LNCaP clone FGC (cell line): ENCODE measurements at regions not wholly inside any gene's neighbourhood (a gene's known extent, or its start where the extent isn't known, plus 50 kb on each side); places are given as distances from the start of the nearest gene placed in this dataset.
A peak's percentile ranks its signal among the peaks of the same experiment; 100 is the strongest.

Experiments used
- DNase-seq: peaks from one replicate; pipeline ENCODE4 v3.0.0-alpha.2; 2011; ENCODE audit warnings: low read depth
- H3K4me3 ChIP-seq: 2 replicates; pipeline ENCODE4 v1.5.1; 2011; ENCODE audit warnings: mild to moderate bottlenecking, low read depth, low read length, control low read depth
- CTCF ChIP-seq: IDR thresholded peaks from 2 replicates; pipeline ENCODE4 v1.5.1; 2012; ENCODE audit warnings: mild to moderate bottlenecking; ENCODE audit not compliant: control insufficient read depth, insufficient read depth; ENCODE audit errors: extremely low read depth

DNA sequence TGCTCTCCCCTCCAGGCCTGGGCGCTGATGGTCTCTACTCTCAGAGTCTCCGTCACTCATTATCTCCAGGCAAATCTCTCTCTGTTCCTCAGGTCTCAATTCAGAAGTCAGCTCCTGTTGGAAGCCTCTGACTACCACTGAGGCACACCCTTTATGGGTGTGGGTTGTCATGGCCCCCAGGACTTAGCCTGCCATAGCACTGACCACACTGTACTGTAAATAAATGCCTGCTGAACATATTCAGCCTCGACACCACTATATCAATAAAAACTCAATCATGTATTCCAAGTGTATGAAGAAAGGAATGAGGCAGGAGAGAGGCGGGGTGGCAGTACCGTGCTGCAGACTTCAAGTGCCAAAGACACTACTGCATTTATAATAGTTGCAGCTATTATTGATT is 88.9 kb downstream of the PCDH1 start:
- TF ChIP-seq CTCF, result no peak
- no peak overlapping the region for H3K4me3 ChIP-seq
- DNase-seq, result no peak

GRCh38 chr5:141788296-141788970 is 89.8 kb downstream of the PCDH1 start:
- no peak for TF ChIP-seq CTCF
- DNase-seq, result no peak
- no peak overlapping the region for H3K4me3 ChIP-seq

DNA sequence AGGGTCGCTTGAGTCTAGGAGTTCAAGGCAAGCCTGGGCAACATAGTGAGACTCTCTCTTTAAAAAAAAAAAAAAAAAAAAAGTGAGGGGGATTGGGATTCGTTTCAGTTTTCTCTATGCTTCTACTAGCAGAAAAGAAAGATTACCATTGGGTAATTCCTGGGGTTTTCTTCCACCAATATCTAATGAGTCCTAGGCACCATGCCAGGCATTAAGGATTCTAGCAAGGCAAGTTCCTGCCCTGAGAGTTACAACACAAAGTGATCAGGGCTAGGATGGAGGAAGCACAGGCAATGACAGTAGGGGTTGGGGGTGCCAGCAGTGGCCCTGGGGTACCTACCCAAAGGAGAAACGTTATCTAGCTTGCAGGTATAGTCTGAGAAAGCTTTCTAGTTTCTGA is 90.8 kb downstream of the PCDH1 start:
- no peak for TF ChIP-seq CTCF

DNA sequence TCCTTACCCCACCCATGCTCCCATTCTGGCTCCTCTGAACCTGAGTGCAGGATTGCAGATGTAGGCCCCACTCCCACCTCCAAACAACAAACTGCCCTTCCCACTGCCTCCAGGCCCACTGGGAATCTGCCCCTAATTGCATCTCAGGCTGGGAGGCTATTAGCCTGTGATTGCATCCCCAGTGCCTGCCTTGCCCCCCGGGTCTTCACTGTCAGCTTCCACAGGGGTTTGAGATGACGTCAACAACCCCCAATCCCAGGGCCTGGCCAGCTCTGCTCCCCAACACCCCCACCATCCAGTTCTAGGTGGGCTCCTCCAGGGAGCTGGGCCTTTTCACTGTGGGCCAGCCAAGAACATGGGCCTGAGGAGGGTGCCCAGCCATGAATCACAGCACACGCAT is 91.5 kb downstream of the PCDH1 start:
- no peak for TF ChIP-seq CTCF
- DNase-seq, result no peak
- H3K4me3 ChIP-seq, result no peak overlapping the region

More for the DNA sequence above, 90.8 kb downstream of the PCDH1 start:
- H3K4me3 ChIP-seq, result no peak overlapping the region
- no peak for DNase-seq

GRCh38 chr5:141785711-141786110 is 92.5 kb downstream of the PCDH1 start:
- peak; percentile 13 for DNase-seq
- TF ChIP-seq CTCF, result no peak
- no peak overlapping the region for H3K4me3 ChIP-seq

- no peak overlapping the region for H3K4me3 ChIP-seq
- TF ChIP-seq CTCF, result no peak
- DNase-seq, result no peak
These were observed 93.1 kb downstream of the PCDH1 start for GRCh38 chr5:141785135-141785534.

DNA sequence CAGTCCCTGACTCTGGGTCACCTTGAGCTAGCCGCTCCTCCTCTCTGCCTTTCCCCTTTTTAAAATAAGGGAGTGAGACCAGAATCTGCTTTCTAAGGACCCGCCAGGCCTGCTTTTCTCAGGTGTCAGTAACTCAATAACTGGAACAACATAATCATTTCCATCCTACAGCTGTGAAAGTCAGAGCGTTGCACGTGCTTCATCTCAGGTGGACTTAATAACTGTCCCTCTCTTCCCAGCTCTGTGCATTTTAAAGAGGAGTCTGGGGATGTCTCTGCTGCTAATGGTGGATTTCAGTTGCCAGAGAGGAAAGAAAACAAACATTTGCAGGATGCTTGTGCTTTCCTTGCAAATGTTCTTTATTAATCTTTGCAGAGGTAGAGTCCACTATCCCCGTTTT is 93.7 kb downstream of the PCDH1 start:
- no peak overlapping the region for H3K4me3 ChIP-seq
- DNase-seq, result no peak
- no peak for TF ChIP-seq CTCF
